Tibial nerve (tissue), 4 donors: ENCODE measurements at regions not wholly inside any gene's neighbourhood (a gene's known extent, or its start where the extent isn't known, plus 50 kb on each side); places are given as distances from the start of the nearest gene placed in this dataset.

Experiments
- DNase-seq, 2 donors: peaks; one replicate each; pipeline ENCODE4 v3.0.0-alpha.2; 2019; ENCODE audit warnings: low spot score in 2 of 2
- H3K27ac ChIP-seq, 4 donors: fragments of 200-600 bp; sonication (generic) in 3 of 4; one replicate each; pipeline ENCODE4 v1.5.1; 2017 to 2019; ENCODE audit warnings: mild to moderate bottlenecking in 1 of 4
- H3K27me3 ChIP-seq, 2 donors: fragments of 200-600 bp; sonication (generic) in 1 of 2; one replicate each; pipeline versions ENCODE4 v1.5.1 to v1.6.0; 2017 to 2019
- H3K36me3 ChIP-seq, 3 donors: fragments of 200-600 bp; sonication (generic); one replicate each; pipeline ENCODE4 v1.5.1; 2018 to 2019
- H3K4me1 ChIP-seq, 4 donors: fragments of 200-600 bp; sonication (generic) in 3 of 4; one replicate each; pipeline ENCODE4 v1.5.1; 2017 to 2019
- H3K4me3 ChIP-seq, 4 donors: fragments of 200-600 bp; sonication (generic) in 3 of 4; one replicate each; pipeline ENCODE4 v1.5.1; 2017 to 2019; ENCODE audit warnings: mild to moderate bottlenecking in 1 of 4, moderate library complexity in 1 of 4
- H3K9me3 ChIP-seq, 4 donors: fragments of 200-600 bp; sonication (generic) in 3 of 4; one replicate each; pipeline ENCODE4 v1.5.1; 2017 to 2019
- EP300 ChIP-seq, 2 donors: sonication (generic); formaldehyde crosslinking; IDR thresholded peaks; one replicate each; pipeline ENCODE4 v1.6.1; 2017; ENCODE audit warnings: antibody characterized with exemption in 2 of 2, mild to moderate bottlenecking in 1 of 2
- POLR2A ChIP-seq, 2 donors: fragments of 450-650 bp; IDR thresholded peaks; one replicate each; pipeline ENCODE4 v1.6.1; 2017; ENCODE audit warnings: antibody characterized with exemption in 2 of 2, mild to moderate bottlenecking in 2 of 2, moderate library complexity in 2 of 2
- WGBS, 2 donors: methylation state at CpG; one replicate each; pipeline ENCODE4 v1.1.5; 2018; 5-methylcytosine and 5-hydroxymethylcytosine counted together
- TF ChIP-seq, protein P1 (sequence below), 5 experiments: fragments of 200-600 bp in 3 of 5; fragments of 450-650 bp in 2 of 5; sonication (generic) in 3 of 5; IDR thresholded peaks; one replicate each; pipeline ENCODE4 v1.5.1; 2016 to 2019; ENCODE audit warnings: antibody characterized with exemption in 5 of 5, mild to moderate bottlenecking in 3 of 5, moderate library complexity in 2 of 5

DNA sequence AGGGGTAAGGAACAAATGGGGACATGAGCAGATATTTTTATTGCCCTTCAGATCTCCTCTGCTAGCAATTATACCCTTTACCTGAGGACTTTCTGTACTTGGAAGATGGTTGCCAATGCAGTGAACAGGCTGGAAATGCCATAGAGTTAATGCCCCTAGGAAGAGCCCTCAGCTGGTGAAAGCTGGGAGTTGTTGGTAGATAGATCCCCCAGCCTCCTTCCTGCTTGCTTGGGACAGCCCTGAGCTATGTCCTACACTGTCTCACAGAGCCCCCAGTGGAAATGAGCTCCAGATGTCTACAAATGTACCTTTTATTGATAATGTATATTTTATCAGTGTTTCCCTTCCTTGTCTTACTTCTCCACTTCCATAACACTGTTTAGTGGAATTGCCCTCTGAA lies 87.6 kb upstream of the PAK5 start:
- Histone ChIP-seq H3K4me1 (no peaks in the 10 kb centered on the region), H3K27ac (no peak overlapping the region), H3K4me3 (no peak overlapping the region), H3K36me3 (no peaks in the 10 kb centered on the region), H3K27me3 (no peaks in the 10 kb centered on the region), H3K9me3 (no peaks in the 10 kb centered on the region)
- TF ChIP-seq POLR2A (IDR thresholded peaks at IDR 0.05) (no peak), EP300 (IDR thresholded peaks at IDR 0.05) (no peak)
- TF ChIP-seq, protein P1, sequence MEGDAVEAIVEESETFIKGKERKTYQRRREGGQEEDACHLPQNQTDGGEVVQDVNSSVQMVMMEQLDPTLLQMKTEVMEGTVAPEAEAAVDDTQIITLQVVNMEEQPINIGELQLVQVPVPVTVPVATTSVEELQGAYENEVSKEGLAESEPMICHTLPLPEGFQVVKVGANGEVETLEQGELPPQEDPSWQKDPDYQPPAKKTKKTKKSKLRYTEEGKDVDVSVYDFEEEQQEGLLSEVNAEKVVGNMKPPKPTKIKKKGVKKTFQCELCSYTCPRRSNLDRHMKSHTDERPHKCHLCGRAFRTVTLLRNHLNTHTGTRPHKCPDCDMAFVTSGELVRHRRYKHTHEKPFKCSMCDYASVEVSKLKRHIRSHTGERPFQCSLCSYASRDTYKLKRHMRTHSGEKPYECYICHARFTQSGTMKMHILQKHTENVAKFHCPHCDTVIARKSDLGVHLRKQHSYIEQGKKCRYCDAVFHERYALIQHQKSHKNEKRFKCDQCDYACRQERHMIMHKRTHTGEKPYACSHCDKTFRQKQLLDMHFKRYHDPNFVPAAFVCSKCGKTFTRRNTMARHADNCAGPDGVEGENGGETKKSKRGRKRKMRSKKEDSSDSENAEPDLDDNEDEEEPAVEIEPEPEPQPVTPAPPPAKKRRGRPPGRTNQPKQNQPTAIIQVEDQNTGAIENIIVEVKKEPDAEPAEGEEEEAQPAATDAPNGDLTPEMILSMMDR (IDR thresholded peaks at IDR 0.05) = no peak
- no peak for DNase-seq

DNA sequence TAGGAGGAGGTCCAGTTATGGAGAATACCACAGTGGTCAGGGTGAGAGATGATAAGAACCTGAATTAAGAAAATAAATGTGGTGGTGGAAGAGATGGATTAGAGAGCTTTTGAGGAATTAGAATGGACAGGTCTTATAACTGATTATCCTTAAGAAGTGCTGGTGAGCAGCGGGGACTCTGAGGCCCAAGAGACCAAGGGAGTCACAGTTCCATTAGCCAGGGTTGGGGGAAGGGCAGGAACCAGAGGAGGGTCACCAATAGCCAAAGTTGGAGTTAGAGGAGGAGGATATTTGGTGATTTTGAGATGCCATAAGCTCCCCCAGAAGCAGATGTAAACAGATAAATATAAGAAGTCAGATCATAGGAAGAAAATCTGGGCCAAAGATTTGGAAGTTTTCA lies 87.1 kb upstream of the PAK5 start:
- TF ChIP-seq EP300 (IDR thresholded peaks at IDR 0.05) = no peak
- no peak for TF ChIP-seq POLR2A (IDR thresholded peaks at IDR 0.05)
- TF ChIP-seq, protein P1 (IDR thresholded peaks at IDR 0.05) = no peak
- H3K36me3 ChIP-seq = no peaks in the 10 kb centered on the region
- DNase-seq = no peak
- no peak overlapping the region for H3K27ac ChIP-seq
- no peaks in the 10 kb centered on the region for H3K4me1 ChIP-seq
- 83 to 89% methylated on average over 1 of the region's 1 CpG for WGBS, 2 donors
- no peak overlapping the region for H3K4me3 ChIP-seq
- H3K27me3 ChIP-seq = no peaks in the 10 kb centered on the region
- no peaks in the 10 kb centered on the region for H3K9me3 ChIP-seq

DNA sequence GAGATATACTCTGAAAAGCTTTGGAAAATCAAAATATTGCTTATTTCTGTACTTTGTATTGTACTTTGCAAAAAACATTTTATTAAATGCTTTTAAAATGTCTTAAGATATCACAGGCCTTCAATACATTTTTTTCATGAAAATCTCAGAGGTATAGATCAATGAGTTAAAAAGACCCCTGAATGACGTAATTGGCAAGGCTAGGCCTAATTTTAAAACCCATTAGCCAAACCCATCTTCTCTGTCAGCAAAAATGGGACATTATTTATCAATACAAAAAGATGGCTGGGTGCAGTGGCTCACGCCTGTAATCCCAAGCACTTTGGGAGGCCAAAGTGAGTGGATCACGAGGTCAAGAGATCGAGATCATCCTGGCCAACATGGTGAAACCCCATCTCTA lies 84.8 kb upstream of the PAK5 start:
- no peak overlapping the region for H3K4me3 ChIP-seq
- WGBS, 2 donors = 93 to 95% methylated on average over 4 of the region's 4 CpGs
- no peak for TF ChIP-seq POLR2A (IDR thresholded peaks at IDR 0.05)
- TF ChIP-seq EP300 (IDR thresholded peaks at IDR 0.05) = no peak
- TF ChIP-seq, protein P1 (IDR thresholded peaks at IDR 0.05) = no peak
- H3K27ac ChIP-seq = no peak overlapping the region
- DNase-seq = no peak
- no peaks in the 10 kb centered on the region for H3K4me1 ChIP-seq
- H3K27me3 ChIP-seq = no peaks in the 10 kb centered on the region
- H3K36me3 ChIP-seq = no peaks in the 10 kb centered on the region
- H3K9me3 ChIP-seq = no peaks in the 10 kb centered on the region

DNA sequence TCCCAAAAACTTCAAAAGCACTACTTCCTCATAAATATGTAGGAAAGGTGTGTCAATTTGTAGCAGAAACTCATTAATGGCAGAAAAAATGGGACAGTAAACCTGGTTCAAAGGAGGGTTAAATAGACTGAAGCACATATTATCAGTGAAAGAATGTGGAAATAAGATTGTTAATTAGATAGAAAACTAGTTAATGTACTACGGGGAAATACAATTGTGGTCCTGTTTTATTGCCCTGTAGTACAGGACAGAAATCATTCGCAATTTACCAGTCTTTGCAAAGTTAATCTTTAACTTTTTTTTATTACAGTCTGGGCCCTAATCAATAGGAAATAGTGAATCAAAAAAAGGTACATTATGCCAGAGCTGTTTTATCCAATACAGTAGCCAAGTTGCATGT lies 82.0 kb upstream of the PAK5 start:
- no peaks in the 10 kb centered on the region for H3K27me3 ChIP-seq
- no peak for DNase-seq
- no peak overlapping the region for H3K27ac ChIP-seq
- H3K9me3 ChIP-seq = no peaks in the 10 kb centered on the region
- no peaks in the 10 kb centered on the region for H3K36me3 ChIP-seq
- no peak overlapping the region for H3K4me3 ChIP-seq
- TF ChIP-seq POLR2A (IDR thresholded peaks at IDR 0.05) (no peak), EP300 (IDR thresholded peaks at IDR 0.05) (no peak)
- TF ChIP-seq, protein P1 (IDR thresholded peaks at IDR 0.05) = no peak
- 82 to 85% methylated on average over 2 of the region's 2 CpGs for WGBS, 2 donors
- no peaks in the 10 kb centered on the region for H3K4me1 ChIP-seq

DNA sequence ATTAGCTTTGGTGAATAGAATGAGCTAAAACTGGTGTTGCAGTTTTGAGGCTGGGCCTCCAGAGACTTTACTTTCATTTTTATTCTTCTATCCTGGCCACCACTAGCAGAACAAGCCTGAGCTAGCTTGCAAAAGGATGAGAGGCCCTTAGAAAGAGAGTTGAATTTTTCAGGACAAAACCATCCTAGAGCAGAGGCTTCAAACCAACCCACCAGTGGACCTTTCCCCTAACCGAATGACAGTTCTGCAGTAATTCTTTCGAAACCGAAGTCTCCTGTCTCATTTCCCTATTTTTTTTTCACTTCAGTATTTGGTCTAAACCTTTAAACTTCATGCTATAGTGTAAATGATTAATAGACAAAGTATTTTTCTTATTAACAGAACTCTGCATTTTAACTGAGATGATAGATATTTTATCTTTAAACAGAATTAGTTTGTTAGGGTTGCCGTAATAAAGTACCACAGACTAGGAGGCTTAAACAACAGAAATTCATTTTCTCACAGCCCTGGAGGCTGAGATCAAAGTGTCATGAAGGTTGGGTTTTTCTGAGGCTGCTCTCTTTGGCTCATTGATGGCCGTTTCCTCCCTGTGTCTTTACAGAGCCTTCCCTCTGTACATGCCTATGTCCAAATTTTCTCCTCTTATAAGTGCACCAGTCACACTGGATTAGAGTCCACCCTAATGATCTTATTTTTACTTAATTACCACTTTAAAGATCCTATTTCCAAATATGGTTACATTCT lies 80.6 kb upstream of the PAK5 start:
- 77 to 81% methylated on average over 5 of the region's 5 CpGs for WGBS, 2 donors
- TF ChIP-seq, protein P1 (IDR thresholded peaks at IDR 0.05) = no peak
- no peak for TF ChIP-seq EP300 (IDR thresholded peaks at IDR 0.05)
- no peak for TF ChIP-seq POLR2A (IDR thresholded peaks at IDR 0.05)

More for the DNA sequence above, 80.6 kb upstream of the PAK5 start:
- H3K9me3 ChIP-seq = no peaks in the 10 kb centered on the region
- no peaks in the 10 kb centered on the region for H3K36me3 ChIP-seq
- H3K4me3 ChIP-seq = no peak overlapping the region
- H3K4me1 ChIP-seq = no peaks in the 10 kb centered on the region
- H3K27me3 ChIP-seq = no peaks in the 10 kb centered on the region
- DNase-seq = no peak
- H3K27ac ChIP-seq = no peak overlapping the region
